ENCODE measurements at regions not wholly inside any gene's neighbourhood (a gene's known extent, or its start where the extent isn't known, plus 50 kb on each side); places are given as distances from the start of the nearest gene placed in this dataset.

DNA sequence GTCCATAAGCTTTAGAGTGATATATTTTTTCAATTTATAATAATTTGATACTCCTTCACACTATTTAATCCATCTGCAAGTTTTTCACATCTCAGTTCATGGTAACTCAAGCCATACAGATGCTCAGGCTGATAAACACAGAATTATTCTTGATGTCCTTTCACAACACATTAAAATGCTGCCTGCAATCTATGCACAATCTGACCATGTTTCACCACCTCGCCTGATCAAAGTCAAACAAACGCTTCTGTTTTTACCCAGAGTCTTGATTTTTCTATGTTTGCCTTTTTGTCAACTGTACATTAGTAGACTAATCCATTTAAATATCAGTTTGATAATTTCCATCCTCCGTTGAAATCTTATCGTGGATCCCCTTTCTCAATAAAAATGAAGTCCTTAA, 833.8 kb upstream of the KCND2 start:
- in situ Hi-C loops (cut with MboI; ENCODE audit: low sequenced_read_pairs) = no loop called here

More for the DNA sequence above, 833.8 kb upstream of the KCND2 start:
- Histone ChIP-seq H2BK5ac (ENCODE audit: low read depth, low read length, poor library complexity, severe bottlenecking) (no peak overlapping the region), H2BK120ac (ENCODE audit: low read depth, low read length) (no peak overlapping the region), H4K20me1 (ENCODE audit: insufficient read depth, low read length) (no peaks in the 10 kb centered on the region), H2BK15ac (ENCODE audit: low read depth, low read length) (no peak overlapping the region), H3K23ac (ENCODE audit: low read depth, low read length) (no peak overlapping the region), H3K4me2 (ENCODE audit: low read depth, low read length) (no peak overlapping the region), H3K36me3 (ENCODE audit: control insufficient read depth, insufficient read depth, low read length) (no peaks in the 10 kb centered on the region), H3K4me1 (ENCODE audit: control insufficient read depth, insufficient read depth, low read length) (no peaks in the 10 kb centered on the region), H3K4me3 (ENCODE audit: insufficient read depth, low read depth, low read length) (no peak overlapping the region), H3K4ac (ENCODE audit: low read depth, low read length) (no peak overlapping the region), H3K9ac (ENCODE audit: low read depth, low read length) (no peak overlapping the region), H4K8ac (ENCODE audit: low read depth in 2 of 2, low read length in 2 of 2) (no peak overlapping the region), H3K9me1 (ENCODE audit: insufficient read depth, low read length) (no peaks in the 10 kb centered on the region), H2BK20ac (ENCODE audit: low read depth, low read length) (no peak overlapping the region), H3K56ac (ENCODE audit: extremely low read depth, insufficient read depth, low read length) (no peak overlapping the region), H3K27ac (ENCODE audit: insufficient read depth, low read length) (no peak overlapping the region), H2AK9ac (replicated peaks; ENCODE audit: low read depth, low read length, poor library complexity) (no peak overlapping the region), H3K27me3 (ENCODE audit: control insufficient read depth, insufficient read depth, low read length) (no peaks in the 10 kb centered on the region), H4K91ac (ENCODE audit: insufficient read depth, low read depth, low read length) (no peak overlapping the region), H3K9me3 (ENCODE audit: control insufficient read depth, insufficient read depth, low read length) (peaks cover 4% of the 10 kb centered on the region; the same call in 1 of the 2 replicates), H3K18ac (ENCODE audit: low read depth, low read length) (no peak overlapping the region), H2AK5ac (ENCODE audit: low read depth, low read length) (no peak overlapping the region), H3K79me1 (ENCODE audit: low read depth in 1 of 2, low read length in 2 of 2) (no peaks in the 10 kb centered on the region), H4K5ac (ENCODE audit: low read depth, low read length) (no peak overlapping the region), H2AFZ (replicated peaks; ENCODE audit: low read length, poor library complexity) (no peak overlapping the region), H3K14ac (replicated peaks; ENCODE audit: low read depth, low read length) (no peak overlapping the region)
- ChIA-PET POLR2A (ENCODE audit: unreplicated experiment) (no interaction called here), CTCF (no interaction called here)
- BruUV-seq (replicated peaks) = no TSS peak
- dilution Hi-C loops (cut with HindIII; ENCODE audit: low sequenced_read_pairs, unreplicated experiment) (no loop called here), intact Hi-C loops (cut with micrococcal nuclease) (no loop called here)
- no CpG with 5 or more reads among the region's 4 CpGs for WGBS, 2 experiments (ENCODE audit: extremely low coverage in 2 of 2, insufficient read length in 1 of 2)
- ATAC-seq (ENCODE audit: low read depth) = no peak
- no peak for TF ChIP-seq POLR2A (IDR thresholded peaks at IDR 0.05; ENCODE audit: low read depth, low read length)
- TF ChIP-seq FOS (IDR thresholded peaks at IDR 0.05; ENCODE audit: low read depth, low read length) = no peak
- TF ChIP-seq, protein P1, sequence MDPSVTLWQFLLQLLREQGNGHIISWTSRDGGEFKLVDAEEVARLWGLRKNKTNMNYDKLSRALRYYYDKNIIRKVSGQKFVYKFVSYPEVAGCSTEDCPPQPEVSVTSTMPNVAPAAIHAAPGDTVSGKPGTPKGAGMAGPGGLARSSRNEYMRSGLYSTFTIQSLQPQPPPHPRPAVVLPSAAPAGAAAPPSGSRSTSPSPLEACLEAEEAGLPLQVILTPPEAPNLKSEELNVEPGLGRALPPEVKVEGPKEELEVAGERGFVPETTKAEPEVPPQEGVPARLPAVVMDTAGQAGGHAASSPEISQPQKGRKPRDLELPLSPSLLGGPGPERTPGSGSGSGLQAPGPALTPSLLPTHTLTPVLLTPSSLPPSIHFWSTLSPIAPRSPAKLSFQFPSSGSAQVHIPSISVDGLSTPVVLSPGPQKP (IDR thresholded peaks at IDR 0.05; ENCODE audit: borderline replicate concordance, low read depth, low read length) = no peak
- no peak for TF ChIP-seq MXI1 (IDR thresholded peaks at IDR 0.05; ENCODE audit: borderline replicate concordance, low read depth, low read length)
- TF ChIP-seq SMC3 (IDR thresholded peaks at IDR 0.05; ENCODE audit: low read depth, low read length) = no peak
- TF ChIP-seq MAZ (IDR thresholded peaks at IDR 0.05; ENCODE audit: borderline replicate concordance, low read depth, low read length) = no peak
- TF ChIP-seq, protein P2, sequence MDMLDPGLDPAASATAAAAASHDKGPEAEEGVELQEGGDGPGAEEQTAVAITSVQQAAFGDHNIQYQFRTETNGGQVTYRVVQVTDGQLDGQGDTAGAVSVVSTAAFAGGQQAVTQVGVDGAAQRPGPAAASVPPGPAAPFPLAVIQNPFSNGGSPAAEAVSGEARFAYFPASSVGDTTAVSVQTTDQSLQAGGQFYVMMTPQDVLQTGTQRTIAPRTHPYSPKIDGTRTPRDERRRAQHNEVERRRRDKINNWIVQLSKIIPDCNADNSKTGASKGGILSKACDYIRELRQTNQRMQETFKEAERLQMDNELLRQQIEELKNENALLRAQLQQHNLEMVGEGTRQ (IDR thresholded peaks at IDR 0.05; ENCODE audit: low read depth, low read length) = no peak
- no peak for DNase-seq

Measured in IMR-90 (cell line).